ENCODE measurements at regions not wholly inside any gene's neighbourhood (a gene's known extent, or its start where the extent isn't known, plus 50 kb on each side); places are given as distances from the start of the nearest gene placed in this dataset.
"Not testable (repeated sequence)": the region's sequence is repeated elsewhere in the genome, so short reads cannot be mapped to it uniquely, and the experiment has no call there.

DNA sequence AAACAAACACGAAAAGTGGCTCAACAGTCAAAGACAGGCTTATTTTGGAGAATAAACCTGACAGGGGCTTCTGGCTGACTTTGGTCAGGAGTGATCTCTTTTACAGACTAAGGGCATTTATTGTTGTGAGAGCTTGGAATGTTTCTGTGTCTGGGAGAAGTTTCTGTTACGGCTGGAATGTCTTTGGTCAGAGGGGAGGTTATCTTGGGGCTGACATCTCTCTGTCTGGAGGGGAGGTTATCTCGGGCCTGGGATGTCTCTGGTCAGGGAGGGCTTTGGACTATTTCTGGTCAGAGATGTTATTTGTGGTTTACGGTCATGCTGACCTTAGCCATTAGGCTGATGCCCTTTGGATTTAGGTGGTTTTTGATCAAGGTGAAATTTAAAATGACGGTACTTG lies 345.5 kb upstream of the FSIP2 start:
- no peak for DNase-seq

- DNase-seq = no peak
Observed at GRCh38 chr2:185402474-185402873, 336.1 kb upstream of the FSIP2 start.

DNA sequence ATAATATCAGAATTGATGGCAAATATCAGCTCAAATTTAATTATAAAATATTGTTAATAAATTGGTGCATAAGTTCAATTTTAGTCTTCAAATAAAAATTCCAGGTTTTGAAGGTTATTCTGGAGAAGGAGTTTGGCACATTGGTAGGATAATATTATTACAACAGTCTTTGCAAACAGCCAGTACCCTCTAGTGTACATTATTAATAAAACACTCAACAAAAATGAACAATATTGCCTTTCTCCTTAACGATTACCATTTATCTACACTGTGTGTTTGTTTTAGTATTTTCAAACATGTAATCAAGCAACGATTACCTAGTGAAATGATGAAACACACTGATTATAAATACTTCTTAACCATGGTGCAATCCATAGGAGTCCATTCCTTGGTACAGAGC lies 334.0 kb upstream of the FSIP2 start:
- no peak for DNase-seq

- no peak for DNase-seq
Observed at GRCh38 chr2:185417111-185417510, 321.5 kb upstream of the FSIP2 start.

GRCh38 chr2:185417688-185418087 lies 320.9 kb upstream of the FSIP2 start:
- no peak for DNase-seq

GRCh38 chr2:185424958-185425629 lies 313.5 kb upstream of the FSIP2 start:
- not testable (repeated sequence) for DNase-seq

- no peak for DNase-seq
Observed at GRCh38 chr2:185428000-185428399, 310.6 kb upstream of the FSIP2 start.

DNA sequence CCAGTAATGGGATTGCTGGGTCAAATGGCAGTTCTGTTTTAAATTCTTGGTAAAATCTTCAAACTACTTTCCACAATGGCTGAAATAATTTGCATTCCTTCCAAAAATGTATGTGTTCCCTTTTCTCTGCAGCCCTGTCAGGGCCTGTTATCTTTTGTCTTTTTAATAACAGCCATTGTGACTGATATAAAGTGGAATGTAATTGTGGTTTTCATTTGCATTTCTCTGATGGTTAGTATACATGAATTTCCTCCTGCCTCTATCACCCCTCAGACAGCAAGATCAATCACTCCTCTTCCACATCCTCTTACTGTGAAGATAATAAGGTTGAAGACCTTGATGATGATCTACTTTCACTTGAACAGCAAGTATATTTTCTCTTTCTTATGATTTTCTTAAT lies 304.8 kb upstream of the FSIP2 start:
- no peak for DNase-seq

- no peak for DNase-seq
Observed at GRCh38 chr2:185436787-185437372, 301.7 kb upstream of the FSIP2 start.

DNA sequence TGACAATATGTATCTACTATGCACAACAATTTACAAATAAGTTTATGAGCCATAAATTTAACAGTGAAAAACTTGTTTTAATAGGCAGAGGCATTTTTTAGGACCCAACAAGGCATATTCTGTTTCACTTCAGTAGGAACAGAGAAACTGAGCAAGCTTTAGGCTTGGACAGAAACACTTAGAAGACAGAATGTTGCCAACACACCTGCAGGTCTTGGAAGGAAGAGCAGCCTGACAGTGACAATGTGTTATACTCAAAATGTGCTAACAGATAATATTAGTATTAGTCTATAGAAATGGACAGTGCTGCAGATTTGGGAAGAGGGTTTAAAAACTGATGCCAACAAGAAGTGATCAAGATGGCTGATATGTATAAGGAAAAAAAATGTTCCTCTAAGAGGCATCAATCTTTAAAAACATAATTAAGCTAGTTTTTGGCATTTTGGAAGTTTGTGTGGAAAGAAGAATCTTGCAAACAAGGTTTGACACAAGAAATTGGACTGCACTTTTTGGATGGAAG lies 297.1 kb upstream of the FSIP2 start:
- peak; percentile 44 for DNase-seq

DNA sequence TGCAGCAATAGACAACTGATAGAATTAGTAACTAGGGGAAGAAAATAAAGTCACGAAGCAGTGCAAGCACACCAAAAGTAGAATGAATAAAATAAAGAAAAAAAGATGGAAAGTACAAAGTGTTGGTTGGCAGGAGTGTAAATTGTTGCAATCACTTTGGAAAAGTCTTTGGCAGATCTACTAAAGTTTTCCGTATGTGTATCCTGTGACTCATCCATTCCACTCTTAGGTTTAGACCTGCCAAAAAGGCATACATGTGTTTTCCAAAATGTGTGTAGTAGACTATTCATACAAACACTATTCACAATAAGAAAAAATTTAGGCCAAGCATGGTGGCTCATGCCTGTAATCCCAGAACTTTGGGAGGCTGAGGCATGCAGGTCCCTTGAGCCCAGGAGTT lies 282.1 kb upstream of the FSIP2 start:
- peak; percentile 64 for DNase-seq

DNA sequence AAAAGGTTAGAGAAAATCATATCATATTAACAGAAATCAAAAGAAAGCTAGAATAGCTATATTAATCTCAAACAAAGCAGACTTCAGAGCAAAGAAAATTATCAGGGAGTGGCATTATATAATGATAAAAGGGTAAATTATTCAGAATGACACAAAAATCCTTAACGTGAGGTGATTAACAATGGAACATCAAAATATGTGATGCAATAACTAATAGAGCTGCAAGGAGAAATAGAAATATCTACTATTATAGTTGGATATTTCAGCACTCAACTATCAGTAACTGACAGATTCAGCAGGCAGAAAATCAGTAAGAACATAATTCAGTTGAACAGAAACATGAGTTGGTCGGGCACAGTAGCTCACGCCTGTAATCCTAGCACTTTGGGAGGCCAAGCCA lies 275.1 kb upstream of the FSIP2 start:
- no peak for DNase-seq

- no peak for DNase-seq
Observed at GRCh38 chr2:185466915-185467314, 271.7 kb upstream of the FSIP2 start.

GRCh38 chr2:185471441-185471840 lies 267.2 kb upstream of the FSIP2 start:
- DNase-seq = no peak

DNA sequence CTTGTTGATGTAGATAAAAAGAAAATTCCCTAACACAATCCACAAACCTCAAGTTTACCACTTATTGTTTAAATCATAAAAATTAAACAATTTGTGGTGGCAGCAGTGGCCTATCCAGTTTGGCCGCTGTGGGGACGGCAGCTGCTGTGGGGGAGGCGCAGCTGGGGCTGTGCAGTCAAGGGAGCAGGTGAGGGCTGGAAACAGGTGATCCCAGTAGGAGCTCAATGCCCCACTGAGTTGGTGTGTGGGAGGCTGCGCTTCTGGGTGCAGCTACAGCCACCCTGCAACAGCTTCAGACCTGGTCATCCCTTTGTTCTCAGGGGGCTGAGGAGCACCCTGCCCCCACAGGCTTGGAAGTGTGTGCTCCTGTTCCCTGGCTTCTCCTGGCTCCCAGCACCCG lies 266.0 kb upstream of the FSIP2 start:
- DNase-seq = no peak

- DNase-seq = no peak
Observed at GRCh38 chr2:185473838-185474237, 264.8 kb upstream of the FSIP2 start.

- no peak for DNase-seq
Observed at GRCh38 chr2:185475914-185476313, 262.7 kb upstream of the FSIP2 start.

DNA sequence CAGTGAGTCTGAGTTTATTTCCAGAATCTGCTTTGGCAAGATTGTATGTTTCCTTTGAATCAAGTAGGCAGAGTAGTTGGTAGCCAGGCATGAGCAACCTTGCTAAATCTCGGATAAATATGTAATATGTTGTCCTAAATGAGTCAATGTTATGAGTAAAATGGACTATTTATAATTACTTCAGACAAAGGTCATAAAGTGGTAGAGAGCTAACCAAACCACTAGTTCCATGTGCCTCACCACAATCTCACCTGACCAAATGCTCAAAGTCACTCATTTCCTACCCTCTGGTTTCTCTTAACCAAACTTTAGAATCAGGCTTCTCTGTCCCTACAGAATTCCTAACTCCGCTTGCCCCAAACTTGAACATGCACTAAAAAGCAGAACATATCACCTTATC lies 261.2 kb upstream of the FSIP2 start:
- no peak for DNase-seq

- no peak for DNase-seq
Observed at GRCh38 chr2:185484602-185485001, 254.0 kb upstream of the FSIP2 start.

- no peak for DNase-seq
Observed at GRCh38 chr2:185502351-185502750, 236.3 kb upstream of the FSIP2 start.

GRCh38 chr2:185507719-185508118 lies 230.9 kb upstream of the FSIP2 start:
- DNase-seq = no peak

DNA sequence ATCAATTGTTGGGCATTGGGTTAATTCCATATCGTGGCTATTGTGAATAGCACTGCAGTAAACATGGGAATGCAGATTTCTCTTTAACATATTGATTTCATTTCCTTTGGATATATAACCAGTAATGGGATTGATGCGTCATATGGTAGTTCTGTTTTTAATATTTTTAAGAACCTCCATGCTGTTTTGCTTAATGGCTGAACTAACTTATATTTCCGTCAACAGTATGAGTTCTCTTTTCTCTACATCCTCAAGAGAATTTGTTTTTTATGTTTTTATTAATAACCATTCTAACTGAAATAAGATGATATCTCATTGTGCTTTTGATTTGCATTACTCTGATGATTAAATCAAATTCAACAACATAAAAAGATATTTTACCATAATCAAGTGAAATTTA lies 228.5 kb upstream of the FSIP2 start:
- DNase-seq = no peak

GRCh38 chr2:185511925-185512324 lies 226.7 kb upstream of the FSIP2 start:
- DNase-seq = no peak

DNA sequence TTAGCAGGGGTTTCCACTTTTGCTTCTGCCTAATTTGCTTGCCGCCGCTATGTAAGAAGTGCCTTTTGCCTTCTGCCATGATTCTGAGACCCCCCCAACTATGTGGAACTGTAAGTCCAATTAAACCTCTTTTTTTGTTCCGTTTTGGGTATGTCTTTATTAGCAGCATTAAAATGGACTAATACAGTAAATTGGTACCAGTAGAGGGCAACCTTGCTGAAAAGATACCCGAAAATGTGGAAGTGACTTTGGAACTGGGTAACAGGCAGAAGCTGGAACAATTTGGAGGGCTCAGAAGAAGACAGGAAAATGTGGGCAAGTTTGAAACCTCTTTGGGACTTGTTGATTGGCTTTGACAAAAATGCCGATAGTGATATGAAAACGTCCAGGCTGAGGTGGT lies 216.1 kb upstream of the FSIP2 start:
- DNase-seq = no peak

GRCh38 chr2:185524242-185524641 lies 214.4 kb upstream of the FSIP2 start:
- not testable (repeated sequence) for DNase-seq

All from hindlimb muscle (tissue), 1 donor.